ENCODE measurements at regions not wholly inside any gene's neighbourhood (a gene's known extent, or its start where the extent isn't known, plus 50 kb on each side); places are given as distances from the start of the nearest gene placed in this dataset.
A peak's percentile ranks its signal among the peaks of the same experiment; 100 is the strongest.

GRCh38 chr1:234721476-234722269 is 111.7 kb upstream of the IRF2BP2 start (continued):
- TF ChIP-seq FOXP4 (CRISPR knock-in tag; IDR thresholded peaks at IDR 0.05): peak; percentile 90
- no peak for TF ChIP-seq CENPT (CRISPR knock-in tag; IDR thresholded peaks at IDR 0.05; ENCODE audit: low read depth)
- peak; percentile 78 for TF ChIP-seq ZBTB43 (CRISPR knock-in tag; conservative IDR thresholded peaks at IDR 0.05)
- TF ChIP-seq SMAD3 (CRISPR knock-in tag; IDR thresholded peaks at IDR 0.05): peak; percentile 68; the same call in 1 of the 2 replicates
- peak; percentile 91 for TF ChIP-seq RARA (CRISPR knock-in tag; IDR thresholded peaks at IDR 0.05)
- peak; percentile 71 for TF ChIP-seq ZNF501 (CRISPR knock-in tag; IDR thresholded peaks at IDR 0.05)
- TF ChIP-seq ZNF597 (CRISPR knock-in tag; IDR thresholded peaks at IDR 0.05): no peak
- TF ChIP-seq HMGXB3 (CRISPR knock-in tag; IDR thresholded peaks at IDR 0.05; ENCODE audit: borderline replicate concordance): no peak
- no peak for TF ChIP-seq ZBTB42 (CRISPR knock-in tag; IDR thresholded peaks at IDR 0.05)
- peak; percentile 40 for TF ChIP-seq TFDP2 (CRISPR knock-in tag; IDR thresholded peaks at IDR 0.05)
- TF ChIP-seq PAXIP1 (CRISPR knock-in tag; conservative IDR thresholded peaks at IDR 0.05): peak; percentile 85
- TF ChIP-seq ZNF180 (CRISPR knock-in tag; IDR thresholded peaks at IDR 0.05; ENCODE audit: borderline replicate concordance, low read depth): no peak
- peak; percentile 86 for TF ChIP-seq RCOR2 (CRISPR knock-in tag; IDR thresholded peaks at IDR 0.05)
- peak; percentile 38; the same call in 1 of the 2 replicates for TF ChIP-seq ZMYM4 (CRISPR knock-in tag; IDR thresholded peaks at IDR 0.05)
- no peak for TF ChIP-seq TRIM24 (CRISPR knock-in tag; IDR thresholded peaks at IDR 0.05)
